Amniotic stem cell (primary cell): ENCODE measurements at regions not wholly inside any gene's neighbourhood (a gene's known extent, or its start where the extent isn't known, plus 50 kb on each side); places are given as distances from the start of the nearest gene placed in this dataset.
"Not testable (repeated sequence)": the region's sequence is repeated elsewhere in the genome, so short reads cannot be mapped to it uniquely, and the experiment has no call there.

Experiments
- DNase-seq: peaks from one replicate; lab custom pipeline; 2025; lab: John Stamatoyannopoulos, UW

- DNase-seq: no peak
These were observed 816.5 kb downstream of the BCKDHB start for GRCh38 chr6:80922916-80923455.

- DNase-seq: no peak
These were observed 815.5 kb downstream of the BCKDHB start for GRCh38 chr6:80921861-80922460.

GRCh38 chr6:80907831-80908230, 801.4 kb downstream of the BCKDHB start:
- DNase-seq: no peak

GRCh38 chr6:80903711-80904110, 797.2 kb downstream of the BCKDHB start:
- DNase-seq: no peak

GRCh38 chr6:80886475-80886874, 780.0 kb downstream of the BCKDHB start:
- no peak for DNase-seq

GRCh38 chr6:80872951-80873308, 766.5 kb downstream of the BCKDHB start:
- no peak for DNase-seq

- DNase-seq: no peak
These were observed 765.9 kb downstream of the BCKDHB start for GRCh38 chr6:80872199-80872950.

- no peak for DNase-seq
These were observed 756.3 kb downstream of the BCKDHB start for GRCh38 chr6:80862756-80863155.

GRCh38 chr6:80860107-80860506, 753.6 kb downstream of the BCKDHB start:
- no peak for DNase-seq

- not testable (repeated sequence) for DNase-seq
These were observed 741.5 kb downstream of the BCKDHB start for GRCh38 chr6:80847973-80848372.

- DNase-seq: no peak
These were observed 725.9 kb downstream of the BCKDHB start for GRCh38 chr6:80832337-80832736.

GRCh38 chr6:80793411-80793810, 686.9 kb downstream of the BCKDHB start:
- no peak for DNase-seq

GRCh38 chr6:80792151-80792550, 685.7 kb downstream of the BCKDHB start:
- no peak for DNase-seq

GRCh38 chr6:80789912-80790570, 683.6 kb downstream of the BCKDHB start:
- no peak for DNase-seq

GRCh38 chr6:80783271-80783670, 676.8 kb downstream of the BCKDHB start:
- not testable (repeated sequence) for DNase-seq

GRCh38 chr6:80771941-80772340, 665.5 kb downstream of the BCKDHB start:
- DNase-seq: no peak

- DNase-seq: no peak
These were observed 662.6 kb downstream of the BCKDHB start for GRCh38 chr6:80769106-80769505.

GRCh38 chr6:80767808-80768207, 661.3 kb downstream of the BCKDHB start:
- peak; percentile 56 for DNase-seq

- no peak for DNase-seq
These were observed 637.7 kb downstream of the BCKDHB start for GRCh38 chr6:80744213-80744612.

- no peak for DNase-seq
These were observed 636.0 kb downstream of the BCKDHB start for GRCh38 chr6:80742481-80742880.

GRCh38 chr6:80733641-80734040, 627.2 kb downstream of the BCKDHB start:
- DNase-seq: no peak

GRCh38 chr6:80728830-80729229, 622.4 kb downstream of the BCKDHB start:
- no peak for DNase-seq
